Gastrocnemius medialis (tissue), 4 donors: ENCODE measurements at regions not wholly inside any gene's neighbourhood (a gene's known extent, or its start where the extent isn't known, plus 50 kb on each side); places are given as distances from the start of the nearest gene placed in this dataset.

Source experiments
- POLR2A ChIP-seq, 2 donors: fragments of 450-650 bp; IDR thresholded peaks; one replicate each; pipeline ENCODE4 v1.6.1; 2017; ENCODE audit warnings: antibody characterized with exemption in 2 of 2, mild to moderate bottlenecking in 2 of 2, moderate library complexity in 2 of 2
- TF ChIP-seq, protein P1 (sequence below), 5 experiments: fragments of 450-650 bp in 3 of 5; fragments of 200-600 bp in 2 of 5; sonication (generic) in 2 of 5; IDR thresholded peaks in 4 of 5; conservative IDR thresholded peaks in 1 of 5; 1 replicate in 4 of 5; 2 replicates in 1 of 5; pipeline ENCODE4 v1.5.1; 2016 to 2019; ENCODE audit warnings: antibody characterized with exemption in 5 of 5, mild to moderate bottlenecking in 3 of 5, moderate library complexity in 3 of 5

- TF ChIP-seq, protein P1, sequence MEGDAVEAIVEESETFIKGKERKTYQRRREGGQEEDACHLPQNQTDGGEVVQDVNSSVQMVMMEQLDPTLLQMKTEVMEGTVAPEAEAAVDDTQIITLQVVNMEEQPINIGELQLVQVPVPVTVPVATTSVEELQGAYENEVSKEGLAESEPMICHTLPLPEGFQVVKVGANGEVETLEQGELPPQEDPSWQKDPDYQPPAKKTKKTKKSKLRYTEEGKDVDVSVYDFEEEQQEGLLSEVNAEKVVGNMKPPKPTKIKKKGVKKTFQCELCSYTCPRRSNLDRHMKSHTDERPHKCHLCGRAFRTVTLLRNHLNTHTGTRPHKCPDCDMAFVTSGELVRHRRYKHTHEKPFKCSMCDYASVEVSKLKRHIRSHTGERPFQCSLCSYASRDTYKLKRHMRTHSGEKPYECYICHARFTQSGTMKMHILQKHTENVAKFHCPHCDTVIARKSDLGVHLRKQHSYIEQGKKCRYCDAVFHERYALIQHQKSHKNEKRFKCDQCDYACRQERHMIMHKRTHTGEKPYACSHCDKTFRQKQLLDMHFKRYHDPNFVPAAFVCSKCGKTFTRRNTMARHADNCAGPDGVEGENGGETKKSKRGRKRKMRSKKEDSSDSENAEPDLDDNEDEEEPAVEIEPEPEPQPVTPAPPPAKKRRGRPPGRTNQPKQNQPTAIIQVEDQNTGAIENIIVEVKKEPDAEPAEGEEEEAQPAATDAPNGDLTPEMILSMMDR (IDR thresholded peaks at IDR 0.05 in 4 of 5, conservative IDR thresholded peaks at IDR 0.05 in 1 of 5), result no peak
- TF ChIP-seq POLR2A (IDR thresholded peaks at IDR 0.05), result no peak
Observed at GRCh38 chr2:58483307-58483706, 242.2 kb upstream of the FANCL start.
